HG03135 (cell line): ENCODE measurements at regions not wholly inside any gene's neighbourhood (a gene's known extent, or its start where the extent isn't known, plus 50 kb on each side); places are given as distances from the start of the nearest gene placed in this dataset.
"Not testable (repeated sequence)": the region's sequence is repeated elsewhere in the genome, so short reads cannot be mapped to it uniquely, and the experiment has no call there.

ENCODE experiments used
- ATAC-seq: cut with Tn5 transposase; IDR thresholded peaks from one replicate; pipeline ENCODE4 v1.9.1; 2021; ENCODE audit warnings: mild to moderate bottlenecking, moderate library complexity; ENCODE audit not compliant: unreplicated experiment

GRCh38 chr12:131192951-131193350, 239.2 kb downstream of the ADGRD1 start:
- ATAC-seq = no peak

GRCh38 chr12:131194166-131194565, 240.5 kb downstream of the ADGRD1 start:
- no peak for ATAC-seq

- ATAC-seq = no peak
These were observed 242.1 kb downstream of the ADGRD1 start for GRCh38 chr12:131195796-131196195.

- no peak for ATAC-seq
These were observed 242.5 kb downstream of the ADGRD1 start for GRCh38 chr12:131196220-131196619.

GRCh38 chr12:131197490-131197889, 243.8 kb downstream of the ADGRD1 start:
- ATAC-seq = no peak

GRCh38 chr12:131199221-131199620, 245.5 kb downstream of the ADGRD1 start:
- ATAC-seq = no peak

- ATAC-seq = not testable (repeated sequence)
These were observed 248.2 kb downstream of the ADGRD1 start for GRCh38 chr12:131201912-131202311.

GRCh38 chr12:131202592-131203378, 249.1 kb downstream of the ADGRD1 start:
- ATAC-seq = no peak

GRCh38 chr12:131203666-131204415, 250.1 kb downstream of the ADGRD1 start:
- no peak for ATAC-seq

GRCh38 chr12:131204416-131205274, 250.9 kb downstream of the ADGRD1 start:
- no peak for ATAC-seq

- not testable (repeated sequence) for ATAC-seq
These were observed 251.7 kb downstream of the ADGRD1 start for GRCh38 chr12:131205275-131205933.

GRCh38 chr12:131206630-131207299, 253.1 kb downstream of the ADGRD1 start:
- not testable (repeated sequence) for ATAC-seq

GRCh38 chr12:131207300-131207660, 253.6 kb downstream of the ADGRD1 start:
- ATAC-seq = not testable (repeated sequence)

- not testable (repeated sequence) for ATAC-seq
These were observed 254.1 kb downstream of the ADGRD1 start for GRCh38 chr12:131207841-131208240.

GRCh38 chr12:131208425-131208824, 254.7 kb downstream of the ADGRD1 start:
- ATAC-seq = no peak

- ATAC-seq = no peak
These were observed 255.7 kb downstream of the ADGRD1 start for GRCh38 chr12:131209082-131210070.

- ATAC-seq = no peak
These were observed 257.0 kb downstream of the ADGRD1 start for GRCh38 chr12:131210506-131211339.

- ATAC-seq = no peak
These were observed 257.7 kb downstream of the ADGRD1 start for GRCh38 chr12:131211340-131211938.
